Stimulated activated CD4-positive, alpha-beta T cell treated with anti-CD3 and anti-CD28 coated beads, Interleukin-2, amount 100 ng/mL, for 24 hours (primary cell): ENCODE measurements at regions not wholly inside any gene's neighbourhood (a gene's known extent, or its start where the extent isn't known, plus 50 kb on each side); places are given as distances from the start of the nearest gene placed in this dataset.

Experiments used
- DNase-seq, 2 donors: peaks; one replicate each; pipeline ENCODE4 v3.0.0-alpha.2; 2020

GRCh38 chr20:10807013-10807412 is 133.2 kb upstream of the JAG1 start:
- DNase-seq: no peak

- DNase-seq: no peak
Observed at GRCh38 chr20:10812759-10813327, 139.0 kb upstream of the JAG1 start.

- no peak for DNase-seq
Observed at GRCh38 chr20:10823585-10823984, 149.8 kb upstream of the JAG1 start.

- DNase-seq: no peak
Observed at GRCh38 chr20:10824750-10825500, 151.1 kb upstream of the JAG1 start.

- DNase-seq: no peak
Observed at GRCh38 chr20:10826111-10826510, 152.3 kb upstream of the JAG1 start.

GRCh38 chr20:10828180-10828579 is 154.4 kb upstream of the JAG1 start:
- no peak for DNase-seq

- DNase-seq: no peak
Observed at GRCh38 chr20:10832141-10832540, 158.3 kb upstream of the JAG1 start.

- DNase-seq: no peak
Observed at GRCh38 chr20:10837901-10838300, 164.1 kb upstream of the JAG1 start.

GRCh38 chr20:10842116-10842515 is 168.3 kb upstream of the JAG1 start:
- DNase-seq: no peak

- DNase-seq: no peak
Observed at GRCh38 chr20:10843146-10843711, 169.4 kb upstream of the JAG1 start.

- DNase-seq: no peak
Observed at GRCh38 chr20:10846766-10847165, 173.0 kb upstream of the JAG1 start.

GRCh38 chr20:10848810-10849370 is 175.1 kb upstream of the JAG1 start:
- DNase-seq: no peak

GRCh38 chr20:10853176-10853575 is 179.4 kb upstream of the JAG1 start:
- DNase-seq: no peak

- DNase-seq: no peak
Observed at GRCh38 chr20:10853731-10854130, 179.9 kb upstream of the JAG1 start.

GRCh38 chr20:10854976-10855375 is 181.2 kb upstream of the JAG1 start:
- DNase-seq: no peak

GRCh38 chr20:10855778-10856177 is 182.0 kb upstream of the JAG1 start:
- no peak for DNase-seq

GRCh38 chr20:10856237-10857015 is 182.6 kb upstream of the JAG1 start:
- DNase-seq: no peak

GRCh38 chr20:10857352-10858070 is 183.7 kb upstream of the JAG1 start:
- no peak for DNase-seq

GRCh38 chr20:10861090-10861489 is 187.3 kb upstream of the JAG1 start:
- no peak for DNase-seq

GRCh38 chr20:10861619-10862018 is 187.8 kb upstream of the JAG1 start:
- no peak for DNase-seq

- DNase-seq: no peak
Observed at GRCh38 chr20:10863337-10864060, 189.7 kb upstream of the JAG1 start.

- no peak for DNase-seq
Observed at GRCh38 chr20:10864076-10864672, 190.4 kb upstream of the JAG1 start.
